Neural cell (in vitro differentiated cells): ENCODE measurements at regions not wholly inside any gene's neighbourhood (a gene's known extent, or its start where the extent isn't known, plus 50 kb on each side); places are given as distances from the start of the nearest gene placed in this dataset.

Experiments
- H2AFZ ChIP-seq: fragments of 200-600, 300-800 bp; sonication (generic), shearing (Covaris generic); 2 replicates; pipeline ENCODE4 v1.6.0; 2014; ENCODE audit warnings: low read depth, mild to moderate bottlenecking, antibody characterized with exemption, low read length, moderate library complexity
- H3F3A ChIP-seq: fragments of 200-600 bp; shearing (Covaris generic); 2 replicates; pipeline ENCODE4 v1.6.1; 2016; ENCODE audit warnings: mild to moderate bottlenecking, moderate library complexity, mixed read lengths, antibody characterized with exemption, low read length; ENCODE audit not compliant: insufficient read depth, poor library complexity, severe bottlenecking
- H3K27ac ChIP-seq: fragments of 200-600, 300-800 bp; sonication (generic), shearing (Covaris generic); 2 replicates; pipeline ENCODE4 v1.5.1; 2014; ENCODE audit warnings: mild to moderate bottlenecking, low read length, moderate library complexity
- H3K27me3 ChIP-seq: fragments of 300-800, 200-600 bp; sonication (generic), shearing (Covaris generic); 2 replicates; pipeline ENCODE4 v1.6.0; 2014; ENCODE audit warnings: mild to moderate bottlenecking, low read depth, low read length, moderate library complexity; ENCODE audit not compliant: insufficient read depth
- H3K36me3 ChIP-seq: fragments of 300-800, 200-600 bp; sonication (generic), shearing (Covaris generic); 2 replicates; pipeline ENCODE4 v1.5.1; 2014; ENCODE audit warnings: mild to moderate bottlenecking, antibody characterized with exemption, low read length, moderate library complexity; ENCODE audit not compliant: insufficient read depth
- H3K4me2 ChIP-seq: fragments of 300-800, 200-600 bp; sonication (generic), shearing (Covaris generic); 2 replicates; pipeline ENCODE4 v1.6.0; 2014; ENCODE audit warnings: mild to moderate bottlenecking, low read length
- H3K4me3 ChIP-seq: fragments of 300-800, 200-600 bp; sonication (generic), shearing (Covaris generic); 2 replicates; pipeline ENCODE4 v1.5.1; 2014; ENCODE audit warnings: mild to moderate bottlenecking, low read length, moderate library complexity
- H3K79me2 ChIP-seq: fragments of 200-600 bp; shearing (Covaris generic); replicated peaks from 2 replicates; pipeline ENCODE4 v1.6.0; 2014; ENCODE audit warnings: mild to moderate bottlenecking, low read length, moderate library complexity; ENCODE audit not compliant: insufficient read depth
- H3K9ac ChIP-seq: fragments of 300-800, 200-600 bp; sonication (generic), shearing (Covaris generic); 2 replicates; pipeline ENCODE4 v1.6.1; 2016; ENCODE audit warnings: mild to moderate bottlenecking, low read length, mixed read lengths
- H3K9me2 ChIP-seq: fragments of 200-600 bp; shearing (Covaris generic); 2 replicates; pipeline ENCODE4 v1.6.1; 2016; ENCODE audit warnings: mild to moderate bottlenecking, low read length, mixed read lengths; ENCODE audit not compliant: insufficient read depth
- H3K9me3 ChIP-seq: fragments of 200-600, 300-800 bp; sonication (generic), shearing (Covaris generic); 2 replicates; pipeline ENCODE4 v1.6.1; 2016; ENCODE audit warnings: mild to moderate bottlenecking, mixed run types, low read length, moderate library complexity, mixed read lengths
- H4K20me1 ChIP-seq: fragments of 200-600 bp; shearing (Covaris generic); 2 replicates; pipeline ENCODE4 v1.6.1; 2016; ENCODE audit warnings: mild to moderate bottlenecking, mixed run types; ENCODE audit not compliant: insufficient read depth
- EP300 ChIP-seq: fragments of 450-650 bp; conservative IDR thresholded peaks from 2 replicates; pipeline ENCODE4 v1.6.1; 2014; ENCODE audit warnings: antibody characterized with exemption, mild to moderate bottlenecking, moderate library complexity; ENCODE audit not compliant: poor library complexity, severe bottlenecking
- EZH2 ChIP-seq: fragments of 200-600, 300-800 bp; shearing (Covaris generic), sonication (generic); IDR thresholded peaks from 2 replicates; pipeline ENCODE4 v1.6.1; 2014; ENCODE audit warnings: antibody characterized with exemption, low read length, borderline replicate concordance, mild to moderate bottlenecking; ENCODE audit not compliant: insufficient read depth, poor library complexity, severe bottlenecking
- MXI1 ChIP-seq: fragments of 450-650 bp; conservative IDR thresholded peaks from 2 replicates; pipeline ENCODE4 v1.6.1; 2014; ENCODE audit warnings: antibody characterized with exemption, mild to moderate bottlenecking; ENCODE audit not compliant: poor library complexity, severe bottlenecking
- POLR2AphosphoS5 ChIP-seq: IDR thresholded peaks from 2 replicates; pipeline ENCODE4 v1.6.1; 2012
- RAD21 ChIP-seq: fragments of 450-650 bp; conservative IDR thresholded peaks from 2 replicates; pipeline ENCODE4 v1.6.1; 2014; ENCODE audit warnings: antibody characterized with exemption, mild to moderate bottlenecking, moderate library complexity
- REST ChIP-seq: IDR thresholded peaks from 2 replicates; pipeline ENCODE4 v1.6.1; 2012; ENCODE audit warnings: borderline replicate concordance
- SMC3 ChIP-seq: fragments of 450-650 bp; conservative IDR thresholded peaks from 2 replicates; pipeline ENCODE4 v1.6.1; 2014; ENCODE audit warnings: antibody characterized with exemption, mild to moderate bottlenecking, moderate library complexity; ENCODE audit not compliant: poor library complexity
- TAF1 ChIP-seq: IDR thresholded peaks from 2 replicates; pipeline ENCODE4 v1.6.1; 2012; ENCODE audit warnings: low read depth
- TF ChIP-seq, protein P1 (sequence below): fragments of 450-650 bp; IDR thresholded peaks from 2 replicates; pipeline ENCODE4 v1.5.1; 2014; ENCODE audit warnings: antibody characterized with exemption, mild to moderate bottlenecking, moderate library complexity; ENCODE audit not compliant: poor library complexity, severe bottlenecking

DNA sequence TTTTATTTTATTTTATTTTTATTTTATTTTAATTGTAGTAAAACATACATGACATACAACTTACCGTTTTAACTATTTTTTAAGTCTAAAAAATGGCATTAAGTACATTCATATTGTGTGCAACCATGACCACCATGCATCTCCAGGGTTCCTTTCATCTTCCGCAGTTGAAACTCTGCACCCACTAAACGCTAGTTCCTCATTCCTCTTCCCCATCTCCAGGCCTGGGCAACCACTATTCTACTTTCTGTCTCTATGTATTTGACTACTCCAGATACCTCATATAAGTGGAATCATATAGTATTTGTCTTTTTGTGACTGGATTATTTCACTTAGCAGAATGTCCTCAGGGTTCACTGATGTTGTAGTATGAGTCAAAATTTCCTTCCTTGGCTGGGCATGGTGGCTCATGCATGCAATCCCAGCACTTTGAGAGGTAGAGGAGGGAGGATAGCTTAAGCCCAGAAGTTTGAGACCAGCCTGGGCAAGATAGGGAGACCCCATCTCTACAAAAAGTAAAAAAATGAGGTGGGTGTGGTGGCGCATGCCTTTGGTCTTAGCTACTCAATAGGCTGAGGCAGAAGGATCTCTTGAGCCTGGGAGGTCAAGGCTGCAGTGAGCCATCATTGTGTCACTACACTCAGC is 55.7 kb upstream of the ZNF507 start:
- no peak for TF ChIP-seq RAD21
- Histone ChIP-seq H3K79me2 (no peaks in the 10 kb centered on the region), H3K36me3 (no peaks in the 10 kb centered on the region), H2AFZ (no peak overlapping the region), H3K9ac (no peak overlapping the region), H3K4me2 (no peak overlapping the region), H3K9me3 (no peaks in the 10 kb centered on the region), H3K27me3 (no peaks in the 10 kb centered on the region), H3K9me2 (no peaks in the 10 kb centered on the region), H3K27ac (no peak overlapping the region), H3K4me3 (no peak overlapping the region), H4K20me1 (no peaks in the 10 kb centered on the region), H3F3A (no peaks in the 10 kb centered on the region)

DNA sequence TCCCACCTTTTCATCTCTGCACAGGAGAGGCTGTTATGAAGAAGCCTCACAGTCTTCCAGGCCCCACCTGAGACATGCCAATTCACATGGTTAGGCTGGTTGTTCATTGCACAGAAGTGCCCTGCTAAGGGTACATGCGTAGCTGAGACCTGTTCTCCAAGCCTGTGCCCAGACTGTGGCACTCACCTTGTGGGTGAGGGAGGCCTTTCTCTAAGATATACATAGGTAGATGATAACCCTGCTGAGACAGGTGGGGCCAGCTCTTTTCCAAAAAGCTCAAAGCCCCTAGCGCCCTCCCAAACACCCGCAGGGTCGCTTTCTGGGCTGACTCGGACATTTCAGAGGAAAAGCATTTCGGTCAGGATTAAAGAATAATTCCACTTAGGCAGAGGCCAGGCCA is 53.5 kb upstream of the ZNF507 start:
- H3K9ac ChIP-seq = no peak overlapping the region
- no peaks in the 10 kb centered on the region for H3K9me2 ChIP-seq
- no peak for TF ChIP-seq REST
- TF ChIP-seq SMC3 = no peak
- TF ChIP-seq POLR2AphosphoS5 = no peak
- TF ChIP-seq MXI1 = no peak
- TF ChIP-seq RAD21 = no peak
- TF ChIP-seq, protein P1, sequence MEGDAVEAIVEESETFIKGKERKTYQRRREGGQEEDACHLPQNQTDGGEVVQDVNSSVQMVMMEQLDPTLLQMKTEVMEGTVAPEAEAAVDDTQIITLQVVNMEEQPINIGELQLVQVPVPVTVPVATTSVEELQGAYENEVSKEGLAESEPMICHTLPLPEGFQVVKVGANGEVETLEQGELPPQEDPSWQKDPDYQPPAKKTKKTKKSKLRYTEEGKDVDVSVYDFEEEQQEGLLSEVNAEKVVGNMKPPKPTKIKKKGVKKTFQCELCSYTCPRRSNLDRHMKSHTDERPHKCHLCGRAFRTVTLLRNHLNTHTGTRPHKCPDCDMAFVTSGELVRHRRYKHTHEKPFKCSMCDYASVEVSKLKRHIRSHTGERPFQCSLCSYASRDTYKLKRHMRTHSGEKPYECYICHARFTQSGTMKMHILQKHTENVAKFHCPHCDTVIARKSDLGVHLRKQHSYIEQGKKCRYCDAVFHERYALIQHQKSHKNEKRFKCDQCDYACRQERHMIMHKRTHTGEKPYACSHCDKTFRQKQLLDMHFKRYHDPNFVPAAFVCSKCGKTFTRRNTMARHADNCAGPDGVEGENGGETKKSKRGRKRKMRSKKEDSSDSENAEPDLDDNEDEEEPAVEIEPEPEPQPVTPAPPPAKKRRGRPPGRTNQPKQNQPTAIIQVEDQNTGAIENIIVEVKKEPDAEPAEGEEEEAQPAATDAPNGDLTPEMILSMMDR = no peak
- TF ChIP-seq EP300 = no peak
- TF ChIP-seq TAF1 = no peak
- no peaks in the 10 kb centered on the region for H3K36me3 ChIP-seq
- H3K27me3 ChIP-seq = no peaks in the 10 kb centered on the region
- no peaks in the 10 kb centered on the region for H3K79me2 ChIP-seq
- H3K9me3 ChIP-seq = no peaks in the 10 kb centered on the region
- H3F3A ChIP-seq = no peaks in the 10 kb centered on the region
- H4K20me1 ChIP-seq = no peaks in the 10 kb centered on the region
- no peak overlapping the region for H2AFZ ChIP-seq
- no peak overlapping the region for H3K4me2 ChIP-seq
- H3K4me3 ChIP-seq = no peak overlapping the region
- no peak overlapping the region for H3K27ac ChIP-seq

GRCh38 chr19:32294871-32295438 is 50.5 kb upstream of the ZNF507 start:
- Histone ChIP-seq H3K9me2 (no peaks in the 10 kb centered on the region), H3K9ac (no peak overlapping the region), H4K20me1 (no peaks in the 10 kb centered on the region), H3K79me2 (no peaks in the 10 kb centered on the region), H3K27me3 (no peaks in the 10 kb centered on the region), H3K27ac (no peak overlapping the region), H3K36me3 (no peaks in the 10 kb centered on the region), H3K4me2 (no peak overlapping the region), H3F3A (no peaks in the 10 kb centered on the region), H3K4me3 (no peak overlapping the region), H3K9me3 (no peaks in the 10 kb centered on the region), H2AFZ (no peak overlapping the region)
- TF ChIP-seq POLR2AphosphoS5 (no peak), TAF1 (no peak), MXI1 (no peak), EZH2 (no peak), SMC3 (no peak), REST (no peak), RAD21 (no peak), EP300 (no peak)
- TF ChIP-seq, protein P1 = no peak
